Tibial nerve (tissue), 4 donors: ENCODE measurements at regions not wholly inside any gene's neighbourhood (a gene's known extent, or its start where the extent isn't known, plus 50 kb on each side); places are given as distances from the start of the nearest gene placed in this dataset.

Source experiments
- DNase-seq, 2 donors: peaks; one replicate each; pipeline ENCODE4 v3.0.0-alpha.2; 2019; ENCODE audit warnings: low spot score in 2 of 2
- H3K27ac ChIP-seq, 4 donors: fragments of 200-600 bp; sonication (generic) in 3 of 4; one replicate each; pipeline ENCODE4 v1.5.1; 2017 to 2019; ENCODE audit warnings: mild to moderate bottlenecking in 1 of 4
- H3K27me3 ChIP-seq, 2 donors: fragments of 200-600 bp; sonication (generic) in 1 of 2; one replicate each; pipeline versions ENCODE4 v1.5.1 to v1.6.0; 2017 to 2019
- H3K36me3 ChIP-seq, 3 donors: fragments of 200-600 bp; sonication (generic); one replicate each; pipeline ENCODE4 v1.5.1; 2018 to 2019
- H3K4me1 ChIP-seq, 4 donors: fragments of 200-600 bp; sonication (generic) in 3 of 4; one replicate each; pipeline ENCODE4 v1.5.1; 2017 to 2019
- H3K4me3 ChIP-seq, 4 donors: fragments of 200-600 bp; sonication (generic) in 3 of 4; one replicate each; pipeline ENCODE4 v1.5.1; 2017 to 2019; ENCODE audit warnings: mild to moderate bottlenecking in 1 of 4, moderate library complexity in 1 of 4
- H3K9me3 ChIP-seq, 4 donors: fragments of 200-600 bp; sonication (generic) in 3 of 4; one replicate each; pipeline ENCODE4 v1.5.1; 2017 to 2019
- CTCF ChIP-seq, 5 experiments: fragments of 200-600 bp in 3 of 5; fragments of 450-650 bp in 2 of 5; sonication (generic) in 3 of 5; IDR thresholded peaks; one replicate each; pipeline ENCODE4 v1.5.1; 2016 to 2019; ENCODE audit warnings: antibody characterized with exemption in 5 of 5, mild to moderate bottlenecking in 3 of 5, moderate library complexity in 2 of 5
- EP300 ChIP-seq, 2 donors: sonication (generic); formaldehyde crosslinking; IDR thresholded peaks; one replicate each; pipeline ENCODE4 v1.6.1; 2017; ENCODE audit warnings: antibody characterized with exemption in 2 of 2, mild to moderate bottlenecking in 1 of 2
- POLR2A ChIP-seq, 2 donors: fragments of 450-650 bp; IDR thresholded peaks; one replicate each; pipeline ENCODE4 v1.6.1; 2017; ENCODE audit warnings: antibody characterized with exemption in 2 of 2, mild to moderate bottlenecking in 2 of 2, moderate library complexity in 2 of 2
- WGBS, 2 donors: methylation state at CpG; one replicate each; pipeline ENCODE4 v1.1.5; 2018; 5-methylcytosine and 5-hydroxymethylcytosine counted together

- no peak overlapping the region for H3K4me3 ChIP-seq
- DNase-seq, result no peak
- no peaks in the 10 kb centered on the region for H3K9me3 ChIP-seq
- H3K27me3 ChIP-seq, result no peaks in the 10 kb centered on the region
- H3K27ac ChIP-seq, result no peak overlapping the region
- H3K36me3 ChIP-seq, result no peaks in the 10 kb centered on the region
- TF ChIP-seq EP300 (IDR thresholded peaks at IDR 0.05), result no peak
- TF ChIP-seq CTCF (IDR thresholded peaks at IDR 0.05), result no peak
- no peak for TF ChIP-seq POLR2A (IDR thresholded peaks at IDR 0.05)
- H3K4me1 ChIP-seq, result peaks cover 0 to 10% (median 2%) of the 10 kb centered on the region in 4 donors
- 82% methylated on average over 3 of the region's 3 CpGs for WGBS, 2 donors
These were observed 583.1 kb upstream of the RGS18 start for GRCh38 chr1:191575180-191575579.

- DNase-seq, result no peak
- Histone ChIP-seq H3K9me3 (no peaks in the 10 kb centered on the region), H3K27ac (no peak overlapping the region), H3K27me3 (no peaks in the 10 kb centered on the region), H3K4me1 (peaks cover 0 to 10% (median 2%) of the 10 kb centered on the region in 4 donors), H3K4me3 (no peak overlapping the region), H3K36me3 (no peaks in the 10 kb centered on the region)
- 21 to 26% methylated on average over 3 of the region's 3 CpGs for WGBS, 2 donors
- no peak for TF ChIP-seq EP300 (IDR thresholded peaks at IDR 0.05)
- no peak for TF ChIP-seq CTCF (IDR thresholded peaks at IDR 0.05)
- no peak for TF ChIP-seq POLR2A (IDR thresholded peaks at IDR 0.05)
These were observed 582.5 kb upstream of the RGS18 start for GRCh38 chr1:191575746-191576145.

- Histone ChIP-seq H3K27ac (no peak overlapping the region), H3K9me3 (no peaks in the 10 kb centered on the region), H3K4me3 (no peak overlapping the region), H3K4me1 (peaks cover 0 to 10% (median 2%) of the 10 kb centered on the region in 4 donors), H3K27me3 (no peaks in the 10 kb centered on the region), H3K36me3 (no peaks in the 10 kb centered on the region)
- DNase-seq, result no peak
- 84 to 88% methylated on average over 4 of the region's 4 CpGs for WGBS, 2 donors
- TF ChIP-seq CTCF (IDR thresholded peaks at IDR 0.05), result no peak
- no peak for TF ChIP-seq EP300 (IDR thresholded peaks at IDR 0.05)
- no peak for TF ChIP-seq POLR2A (IDR thresholded peaks at IDR 0.05)
These were observed 581.0 kb upstream of the RGS18 start for GRCh38 chr1:191577213-191577612.

GRCh38 chr1:191578281-191578680, 580.0 kb upstream of the RGS18 start:
- no peaks in the 10 kb centered on the region for H3K9me3 ChIP-seq
- H3K4me3 ChIP-seq, result no peak overlapping the region
- H3K4me1 ChIP-seq, result peaks cover 0 to 10% (median 2%) of the 10 kb centered on the region in 4 donors
- no peak for TF ChIP-seq CTCF (IDR thresholded peaks at IDR 0.05)
- TF ChIP-seq POLR2A (IDR thresholded peaks at IDR 0.05), result no peak
- TF ChIP-seq EP300 (IDR thresholded peaks at IDR 0.05), result no peak
- H3K27me3 ChIP-seq, result no peaks in the 10 kb centered on the region
- H3K36me3 ChIP-seq, result no peaks in the 10 kb centered on the region
- DNase-seq, result no peak
- H3K27ac ChIP-seq, result no peak overlapping the region
- 76 to 90% methylated on average over 1 of the region's 1 CpG for WGBS, 2 donors

GRCh38 chr1:191579019-191579418, 579.2 kb upstream of the RGS18 start:
- Histone ChIP-seq H3K27ac (no peak overlapping the region), H3K36me3 (no peaks in the 10 kb centered on the region), H3K4me1 (peaks cover 0 to 10% (median 2%) of the 10 kb centered on the region in 4 donors), H3K4me3 (no peak overlapping the region), H3K9me3 (no peaks in the 10 kb centered on the region), H3K27me3 (no peaks in the 10 kb centered on the region)
- TF ChIP-seq CTCF (IDR thresholded peaks at IDR 0.05) (no peak), EP300 (IDR thresholded peaks at IDR 0.05) (no peak), POLR2A (IDR thresholded peaks at IDR 0.05) (no peak)
- 77 to 78% methylated on average over 4 of the region's 4 CpGs for WGBS, 2 donors
- DNase-seq, result no peak
